Fibroblast of skin of abdomen (primary cell): ENCODE measurements at regions not wholly inside any gene's neighbourhood (a gene's known extent, or its start where the extent isn't known, plus 50 kb on each side); places are given as distances from the start of the nearest gene placed in this dataset.

Source experiments
- DNase-seq: peaks from one replicate; pipeline ENCODE4 v3.0.0-alpha.2; 2013

DNA sequence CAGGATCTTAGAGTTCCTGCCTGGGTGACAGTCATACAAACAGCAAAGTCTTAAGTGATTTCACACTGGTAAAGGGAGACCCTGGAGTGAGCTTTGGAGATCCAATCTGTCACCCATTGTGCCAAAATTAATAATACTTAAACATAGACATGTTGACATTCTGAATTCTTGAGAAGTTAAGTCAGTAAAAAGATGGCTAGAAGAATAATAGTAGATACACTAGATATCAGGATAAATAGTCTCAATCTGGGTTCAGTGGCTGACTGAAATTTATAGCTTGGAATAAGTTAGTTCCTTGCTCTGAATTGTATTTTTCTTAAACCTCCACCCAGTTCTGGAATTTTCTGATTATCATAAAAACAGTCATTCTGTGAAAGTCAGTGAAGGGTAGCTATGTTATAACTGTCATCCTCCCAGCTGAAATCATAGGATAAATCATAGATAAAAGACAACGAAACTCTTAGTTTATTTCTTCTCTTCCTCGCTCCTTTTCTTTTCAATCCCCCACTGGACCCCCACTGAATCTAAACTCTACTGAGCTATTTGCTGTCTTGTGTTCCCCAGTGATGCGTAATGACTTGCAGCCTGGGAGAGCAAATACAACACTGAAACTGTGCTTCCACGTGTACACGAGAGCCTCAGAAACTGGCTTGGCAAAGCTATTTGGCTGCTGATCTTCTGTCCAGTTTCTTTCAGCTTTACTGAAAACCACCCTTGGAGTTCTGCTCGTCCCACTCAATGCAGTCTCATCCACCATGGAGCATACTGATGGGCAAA, 175.4 kb upstream of the TP63 start:
- DNase-seq: peak; percentile 6

- DNase-seq: peak; percentile 72
Observed at GRCh38 chr3:189457201-189457607, 174.0 kb upstream of the TP63 start.

- peak; percentile 25 for DNase-seq
Observed at GRCh38 chr3:189457631-189458412, 173.4 kb upstream of the TP63 start.

DNA sequence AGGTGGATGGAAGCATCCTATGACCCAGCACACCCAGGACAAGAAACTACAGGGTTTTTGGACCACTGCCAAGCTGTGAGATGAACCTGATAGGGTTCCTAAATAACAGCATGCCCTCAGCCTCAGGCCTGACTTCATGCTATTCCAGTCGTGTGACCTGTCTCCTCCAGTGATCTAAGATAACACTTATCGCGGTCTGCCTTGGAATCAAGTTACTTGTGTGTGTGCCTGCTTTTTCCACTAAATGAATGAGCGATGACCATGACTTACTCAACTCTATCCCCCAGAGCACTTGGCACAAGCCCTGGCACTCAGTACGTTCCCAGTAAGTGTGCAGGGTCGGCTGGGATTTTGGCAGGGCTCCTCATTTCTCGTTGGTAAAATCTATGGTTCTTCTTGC, 172.7 kb upstream of the TP63 start:
- no peak for DNase-seq

GRCh38 chr3:189459231-189459630, 172.0 kb upstream of the TP63 start:
- no peak for DNase-seq

GRCh38 chr3:189460511-189460910, 170.7 kb upstream of the TP63 start:
- DNase-seq: no peak

- DNase-seq: no peak
Observed at GRCh38 chr3:189464799-189465198, 166.4 kb upstream of the TP63 start.

DNA sequence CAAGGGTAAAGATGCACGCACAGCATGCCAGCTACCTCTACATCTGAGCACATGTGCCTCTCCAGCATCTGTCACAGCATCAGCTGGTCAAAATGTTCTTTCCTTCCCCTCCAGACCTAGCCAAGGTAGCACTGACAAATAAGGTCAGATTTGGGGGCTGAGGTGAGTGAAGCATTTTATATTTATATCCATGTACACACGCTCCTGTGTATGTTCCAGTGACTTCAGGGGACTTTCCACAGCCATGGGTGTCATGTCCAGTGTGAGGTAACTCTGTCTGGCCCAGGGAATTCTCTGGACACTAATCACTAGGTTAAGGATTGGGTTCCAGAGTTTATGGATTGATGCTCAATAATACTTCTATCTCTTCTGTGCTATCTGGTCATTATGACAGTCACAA, 165.2 kb upstream of the TP63 start:
- no peak for DNase-seq

DNA sequence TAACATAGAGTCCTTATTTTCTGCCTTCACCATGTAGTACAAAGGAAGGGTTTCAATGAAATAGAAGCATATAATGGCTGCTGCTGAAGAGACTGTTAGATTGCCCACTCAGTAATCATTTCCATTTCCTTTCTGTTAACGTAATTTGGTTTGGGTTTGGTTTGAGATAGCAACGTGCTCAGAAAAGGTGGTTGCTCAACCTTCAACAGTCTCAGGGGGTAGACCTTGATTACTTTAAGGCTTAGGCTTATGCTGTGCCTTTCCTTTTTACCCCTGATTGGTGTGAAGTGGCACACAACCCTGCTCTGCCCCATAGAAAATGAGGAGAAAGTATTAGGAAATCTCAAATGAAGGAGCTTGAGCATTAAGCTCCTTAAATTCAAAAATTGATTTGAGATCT, 163.7 kb upstream of the TP63 start:
- DNase-seq: no peak

DNA sequence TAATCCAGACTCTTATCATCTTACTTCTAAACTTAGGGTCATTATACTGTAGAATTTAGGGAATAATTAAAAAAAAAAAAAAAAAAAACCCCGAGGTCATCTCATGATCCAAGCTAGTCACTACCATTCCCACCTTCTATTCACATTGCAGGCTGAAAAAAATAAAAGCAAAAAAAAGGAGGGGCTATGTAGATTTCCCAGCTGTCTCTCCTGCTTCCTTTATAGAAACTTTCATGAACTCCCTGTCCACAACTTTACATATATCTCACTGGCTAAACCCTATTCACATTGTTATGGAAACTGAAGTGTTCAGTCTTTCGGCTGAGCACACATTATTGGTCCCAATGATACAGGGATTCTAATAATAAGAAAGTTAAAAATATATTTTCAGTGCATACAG, 156.2 kb upstream of the TP63 start:
- no peak for DNase-seq

GRCh38 chr3:189477614-189478013, 153.6 kb upstream of the TP63 start:
- DNase-seq: no peak

DNA sequence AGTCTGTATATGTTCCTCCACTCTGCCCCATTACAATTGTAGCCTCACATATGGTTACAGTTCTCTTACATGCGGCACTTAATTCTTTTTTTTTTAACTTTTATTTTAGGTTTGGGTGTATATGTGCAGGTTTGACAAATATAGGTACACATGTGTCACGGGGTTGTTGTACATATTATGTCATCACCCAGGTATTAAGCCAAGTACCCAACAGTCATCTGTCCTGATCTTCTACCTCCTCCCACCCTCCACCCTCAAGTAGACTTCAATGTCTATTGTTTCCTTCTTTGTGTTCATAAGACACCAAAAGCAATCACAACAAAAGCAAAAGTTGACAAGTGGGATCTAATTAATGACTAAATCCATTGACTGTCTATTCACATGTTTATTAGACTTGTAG, 144.6 kb upstream of the TP63 start:
- no peak for DNase-seq

DNA sequence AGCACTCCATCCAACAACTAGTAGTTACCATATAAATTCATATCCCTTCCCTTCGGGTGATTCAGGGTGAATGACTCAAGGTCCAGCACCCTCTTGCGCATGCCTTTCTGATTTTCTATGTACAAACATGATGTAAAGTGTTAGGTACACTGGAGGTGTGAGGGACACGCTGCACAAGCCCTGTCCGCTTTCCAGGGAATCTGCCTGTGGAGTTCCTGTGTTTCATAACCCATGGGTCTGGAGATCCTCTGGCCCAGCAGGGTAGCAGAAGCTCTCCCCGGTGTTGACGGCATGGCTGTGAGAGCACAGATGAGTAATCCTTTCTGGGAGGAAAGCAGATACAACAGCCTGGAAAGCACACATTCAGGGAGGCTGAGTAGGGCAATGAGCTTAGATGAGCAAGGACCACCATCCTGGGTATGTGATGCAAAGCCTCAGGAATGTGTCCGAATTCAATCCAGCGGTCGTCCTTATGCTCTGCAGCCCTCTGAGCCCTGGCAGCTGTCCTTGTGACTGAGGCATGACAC, 142.9 kb upstream of the TP63 start:
- peak; percentile 79 for DNase-seq

DNA sequence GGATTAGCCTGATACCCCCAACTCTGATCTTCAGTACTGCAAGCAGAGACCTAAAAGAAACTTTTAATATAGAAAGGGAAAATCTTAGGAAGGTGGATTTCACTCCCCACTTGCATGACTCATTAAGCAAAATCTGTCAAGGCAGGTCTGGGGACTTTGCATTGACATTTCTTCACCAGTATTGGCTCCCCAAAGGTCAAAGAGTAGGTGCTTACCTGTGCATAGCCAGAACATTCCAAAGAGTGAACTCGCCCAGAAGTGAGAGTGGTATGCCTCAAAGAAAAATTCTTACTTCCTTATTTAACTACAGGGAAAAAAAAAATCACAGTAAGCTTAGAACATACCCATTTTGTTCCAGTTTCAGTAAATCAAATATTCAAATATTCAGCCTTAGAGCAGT, 140.9 kb upstream of the TP63 start:
- DNase-seq: no peak

- DNase-seq: no peak
Observed at GRCh38 chr3:189490749-189491148, 140.4 kb upstream of the TP63 start.

DNA sequence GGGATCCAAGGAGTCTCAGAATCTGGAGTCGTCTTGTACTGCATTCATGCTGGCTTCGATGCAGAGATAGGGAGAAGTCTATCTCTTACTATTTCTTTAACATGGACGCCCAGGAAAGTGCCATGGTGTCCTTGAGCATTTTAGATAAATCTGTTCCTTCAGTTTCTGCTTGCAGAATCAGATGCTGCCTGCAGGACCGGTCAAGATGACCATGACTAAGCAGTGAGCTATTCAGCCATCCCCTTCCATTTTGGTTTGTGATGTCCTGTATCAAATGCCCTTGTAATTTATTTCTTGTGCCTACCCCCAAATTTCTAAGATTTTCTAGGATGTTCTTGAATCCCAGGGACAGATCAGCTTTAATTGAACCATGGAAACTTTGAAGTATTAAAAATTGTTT, 139.4 kb upstream of the TP63 start:
- no peak for DNase-seq

- no peak for DNase-seq
Observed at GRCh38 chr3:189493271-189493670, 137.9 kb upstream of the TP63 start.

GRCh38 chr3:189494632-189495031, 136.6 kb upstream of the TP63 start:
- DNase-seq: no peak

- no peak for DNase-seq
Observed at GRCh38 chr3:189496375-189497138, 134.6 kb upstream of the TP63 start.

DNA sequence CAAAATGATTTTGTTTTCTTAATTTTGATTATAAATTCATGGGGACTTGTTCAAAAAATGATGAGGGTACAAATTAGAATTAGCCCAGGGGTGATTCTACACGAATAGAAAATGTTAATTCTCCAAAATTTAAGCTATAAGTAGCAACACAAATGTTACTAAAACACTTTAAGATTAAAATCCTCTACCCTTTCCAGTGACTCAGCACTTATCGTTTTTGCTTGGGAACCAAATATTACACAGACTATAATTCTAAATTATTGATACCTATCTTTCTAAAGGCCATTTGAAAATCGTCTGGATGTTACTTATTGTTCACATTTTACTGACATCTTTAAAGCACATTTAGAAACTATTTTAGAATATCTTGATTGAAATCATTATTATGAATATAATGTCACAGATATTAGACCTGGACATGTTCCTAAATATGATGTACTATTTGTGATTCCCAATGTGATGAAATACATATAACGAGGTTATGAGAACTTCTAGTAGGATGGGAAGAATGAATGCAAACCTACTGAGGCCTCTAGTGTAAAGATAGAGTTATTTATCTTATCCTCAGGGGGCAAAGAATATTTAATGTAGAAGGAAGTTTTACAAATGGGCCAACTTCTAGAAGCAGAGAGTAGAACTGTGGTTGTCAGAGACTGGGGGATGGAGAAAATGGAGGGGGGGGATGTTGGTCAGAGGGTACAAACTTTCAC, 132.0 kb upstream of the TP63 start:
- no peak for DNase-seq

- DNase-seq: no peak
Observed at GRCh38 chr3:189500299-189500698, 130.9 kb upstream of the TP63 start.

GRCh38 chr3:189500798-189501495, 130.2 kb upstream of the TP63 start:
- no peak for DNase-seq
